H9 (cell line): ENCODE measurements at regions not wholly inside any gene's neighbourhood (a gene's known extent, or its start where the extent isn't known, plus 50 kb on each side); places are given as distances from the start of the nearest gene placed in this dataset.

Source experiments
- DNase-seq: peaks from one replicate; pipeline ENCODE4 v3.0.0-alpha.2; 2017
- H2AFZ ChIP-seq: one replicate; pipeline ENCODE4 v1.6.1; 2013; ENCODE audit warnings: mild to moderate bottlenecking, low read length, control low read depth, moderate library complexity
- H2AK5ac ChIP-seq: 2 replicates; pipeline ENCODE4 v1.6.1; 2013; ENCODE audit warnings: low read length, control low read depth, mixed read lengths; ENCODE audit not compliant: insufficient read length
- H2BK120ac ChIP-seq: one replicate; pipeline ENCODE4 v1.6.1; 2013; ENCODE audit warnings: low read depth, mild to moderate bottlenecking, low read length, control low read depth, inconsistent platforms; ENCODE audit not compliant: poor library complexity, severe bottlenecking
- H2BK12ac ChIP-seq: 2 replicates; pipeline ENCODE4 v1.6.1; 2013; ENCODE audit warnings: low read length, control low read depth, mixed read lengths, low read depth; ENCODE audit not compliant: insufficient read length
- H2BK15ac ChIP-seq: 2 replicates; pipeline ENCODE4 v1.6.1; 2013; ENCODE audit warnings: low read depth, low read length, control low read depth
- H2BK20ac ChIP-seq: one replicate; pipeline ENCODE4 v1.6.1; 2013; ENCODE audit warnings: low read depth, mild to moderate bottlenecking, low read length, control low read depth, inconsistent platforms; ENCODE audit not compliant: poor library complexity, severe bottlenecking
- H2BK5ac ChIP-seq: 2 replicates; pipeline ENCODE4 v1.6.1; 2013; ENCODE audit warnings: low read length, control low read depth, mixed read lengths; ENCODE audit not compliant: insufficient read length
- H3K14ac ChIP-seq: 2 replicates; pipeline ENCODE4 v1.6.1; 2013; ENCODE audit warnings: low read length, control low read depth; ENCODE audit not compliant: insufficient read depth
- H3K18ac ChIP-seq: 2 replicates; pipeline ENCODE4 v1.6.1; 2013; ENCODE audit warnings: low read depth, mild to moderate bottlenecking, mixed read lengths, low read length, control low read depth; ENCODE audit not compliant: insufficient read length
- H3K23ac ChIP-seq: 2 replicates; pipeline ENCODE4 v1.6.1; 2013; ENCODE audit warnings: low read length, control low read depth, mixed read lengths, low read depth; ENCODE audit not compliant: insufficient read length
- H3K23me2 ChIP-seq: 2 replicates; pipeline ENCODE4 v1.6.1; 2013; ENCODE audit warnings: low read depth, mild to moderate bottlenecking, mixed read lengths, low read length, control low read depth; ENCODE audit not compliant: insufficient read length, poor library complexity, severe bottlenecking
- H3K27ac ChIP-seq: 2 replicates; pipeline ENCODE4 v1.5.1; 2013; ENCODE audit warnings: low read length, control low read depth, mixed read lengths, low read depth; ENCODE audit not compliant: insufficient read length
- H3K27me3 ChIP-seq: 2 replicates; pipeline ENCODE4 v1.6.1; 2013; ENCODE audit warnings: low read length, control low read depth, inconsistent platforms; ENCODE audit not compliant: insufficient read depth
- H3K4ac ChIP-seq: 2 replicates; pipeline ENCODE4 v1.6.1; 2013; ENCODE audit warnings: low read depth, mild to moderate bottlenecking, control low read depth, inconsistent platforms, low read length, moderate library complexity
- H3K4me1 ChIP-seq: 2 replicates; pipeline ENCODE4 v1.6.1; 2013; ENCODE audit warnings: low read length, control low read depth, inconsistent platforms; ENCODE audit not compliant: insufficient read depth
- H3K4me2 ChIP-seq: 2 replicates; pipeline ENCODE4 v1.6.1; 2013; ENCODE audit warnings: low read length, control low read depth, mixed read lengths; ENCODE audit not compliant: insufficient read length, insufficient read depth
- H3K56ac ChIP-seq: 2 replicates; pipeline ENCODE4 v1.6.1; 2013; ENCODE audit warnings: low read depth, mild to moderate bottlenecking, mixed read lengths, low read length, control low read depth; ENCODE audit not compliant: insufficient read length
- H3K79me1 ChIP-seq: 2 replicates; pipeline ENCODE4 v1.6.1; 2013; ENCODE audit warnings: low read depth, mild to moderate bottlenecking, moderate library complexity, low read length, control low read depth, inconsistent platforms; ENCODE audit not compliant: insufficient read depth, poor library complexity, severe bottlenecking
- H3K79me2 ChIP-seq: 2 replicates; pipeline ENCODE4 v1.6.1; 2013; ENCODE audit warnings: low read length, control low read depth, inconsistent platforms; ENCODE audit not compliant: insufficient read depth
- H3K9ac ChIP-seq: 2 replicates; pipeline ENCODE4 v1.6.1; 2013; ENCODE audit warnings: low read length, control low read depth, mixed read lengths; ENCODE audit not compliant: insufficient read length; ENCODE audit errors: extremely low read depth
- H3K9me3 ChIP-seq: one replicate; pipeline ENCODE4 v1.6.1; 2013; ENCODE audit warnings: low read depth, low read length, inconsistent platforms; ENCODE audit not compliant: control insufficient read depth
- H3T11ph ChIP-seq: one replicate; pipeline ENCODE4 v1.6.1; 2013; ENCODE audit warnings: mild to moderate bottlenecking, low read length, control low read depth, inconsistent platforms
- H4K20me1 ChIP-seq: one replicate; pipeline ENCODE4 v1.6.1; 2013; ENCODE audit not compliant: control insufficient read depth, insufficient read length, insufficient read depth
- H4K5ac ChIP-seq: 2 replicates; pipeline ENCODE4 v1.6.1; 2013; ENCODE audit warnings: low read depth, mild to moderate bottlenecking, mixed read lengths, low read length, control low read depth; ENCODE audit not compliant: insufficient read length
- H4K8ac ChIP-seq: replicated peaks from 2 replicates; pipeline ENCODE4 v1.6.1; 2013; ENCODE audit warnings: low read length, control low read depth, mixed read lengths, low read depth; ENCODE audit not compliant: insufficient read length
- H4K91ac ChIP-seq: 2 replicates; pipeline ENCODE4 v1.6.1; 2013; ENCODE audit warnings: low read depth, mild to moderate bottlenecking, moderate library complexity, mixed read lengths, low read length, control low read depth; ENCODE audit not compliant: insufficient read length
- H3K27ac Mint-ChIP-seq, 3 experiments: 2 replicates in 2 of 3; 3 replicates in 1 of 3; pipeline ENCODE4 v1.8.0; 2020 to 2021; ENCODE audit warnings: mixed read lengths in 3 of 3, mild to moderate bottlenecking in 1 of 3, moderate library complexity in 1 of 3
- H3K27me3 Mint-ChIP-seq: 2 replicates; pipeline ENCODE4 v1.8.0; 2021; ENCODE audit warnings: low read depth, mild to moderate bottlenecking, moderate library complexity, mixed read lengths
- H3K36me3 Mint-ChIP-seq, 3 experiments: 2 replicates in 2 of 3; 3 replicates in 1 of 3; pipeline ENCODE4 v1.8.0; 2020 to 2021; ENCODE audit warnings: low read depth in 3 of 3, mixed read lengths in 3 of 3; ENCODE audit not compliant: insufficient read depth in 1 of 3
- H3K4me1 Mint-ChIP-seq, 2 experiments: 2 replicates each; pipeline ENCODE4 v1.8.0; 2020; ENCODE audit warnings: mixed read lengths in 2 of 2
- H3K4me3 Mint-ChIP-seq, 2 experiments: 2 replicates in 1 of 2; 3 replicates in 1 of 2; pipeline ENCODE4 v1.8.0; 2020 to 2021; ENCODE audit warnings: mild to moderate bottlenecking in 2 of 2, mixed read lengths in 2 of 2, moderate library complexity in 1 of 2
- H3K9me3 Mint-ChIP-seq, 2 experiments: 2 replicates in 1 of 2; 3 replicates in 1 of 2; pipeline ENCODE4 v1.8.0; 2020; ENCODE audit warnings: mild to moderate bottlenecking in 2 of 2, mixed read lengths in 2 of 2, moderate library complexity in 1 of 2
- CTCF ChIP-seq: fragments of 200-600 bp; sonication (generic); conservative IDR thresholded peaks from 3 replicates; pipeline ENCODE4 v1.8.0; 2021; ENCODE audit warnings: antibody characterized with exemption, mild to moderate bottlenecking
- WGBS: extraction: QIAGEN DNeasy Blood & Tissue Kit; methylation state at CpG from one replicate; pipeline ENCODE4 v1.1.7; 2013; ENCODE audit warnings: missing lambda C conversion rate, low lambda C conversion rate, mixed read lengths; ENCODE audit not compliant: insufficient read length; ENCODE audit errors: extremely low coverage; 5-methylcytosine and 5-hydroxymethylcytosine counted together

GRCh38 chr16:50858376-50858775 is 116.5 kb downstream of the CYLD start:
- H2BK12ac ChIP-seq: no peak overlapping the region
- DNase-seq: no peak
- H3K56ac ChIP-seq: no peak overlapping the region
- no peak overlapping the region for H2AFZ ChIP-seq
- no CpG with 5 or more reads among the region's 6 CpGs for WGBS
- no peak overlapping the region for H4K91ac ChIP-seq
- no peaks in the 10 kb centered on the region for H3K23me2 ChIP-seq
- Mint-ChIP-seq H3K4me1 (peaks cover 6 to 13% of the 10 kb centered on the region in 2 experiments), H3K4me3 (no peak overlapping the region), H3K36me3 (no peaks in the 10 kb centered on the region), H3K27me3 (peaks cover 6% of the 10 kb centered on the region), H3K9me3 (peaks cover 0 to 3% of the 10 kb centered on the region in 2 experiments; a peak in 2 of 5 replicates), H3K27ac (peak overlapping the region in 1 of 3 experiments; percentile 63; a peak in 1 of 7 replicates)
- H4K8ac ChIP-seq: no peak overlapping the region
- no peak overlapping the region for H3K18ac ChIP-seq
- no peak overlapping the region for H3K23ac ChIP-seq
- H3K4me2 ChIP-seq: no peak overlapping the region
- H2BK20ac ChIP-seq: no peak overlapping the region
- no peaks in the 10 kb centered on the region for H3K9me3 ChIP-seq
- H3K27me3 ChIP-seq: no peaks in the 10 kb centered on the region; the same call in 1 of the 2 replicates
- H3K27ac ChIP-seq: no peak overlapping the region
- H2BK5ac ChIP-seq: no peak overlapping the region
- H3K79me2 ChIP-seq: no peaks in the 10 kb centered on the region
- H4K5ac ChIP-seq: no peak overlapping the region
- no peak for TF ChIP-seq CTCF
- no peak overlapping the region for H2BK15ac ChIP-seq
- H3T11ph ChIP-seq: no peak overlapping the region
- no peak overlapping the region for H2BK120ac ChIP-seq
- H4K20me1 ChIP-seq: no peaks in the 10 kb centered on the region
- H3K4me1 ChIP-seq: no peaks in the 10 kb centered on the region
- no peak overlapping the region for H3K4ac ChIP-seq
- H2AK5ac ChIP-seq: no peak overlapping the region
- H3K79me1 ChIP-seq: no peaks in the 10 kb centered on the region
- H3K14ac ChIP-seq: no peak overlapping the region
- H3K9ac ChIP-seq: no peak overlapping the region
